SK-N-SH treated with all-trans-retinoic acid at 6 μM for 48 hours (cell line): ENCODE measurements at regions not wholly inside any gene's neighbourhood (a gene's known extent, or its start where the extent isn't known, plus 50 kb on each side); places are given as distances from the start of the nearest gene placed in this dataset.

ENCODE experiments used
- ATAC-seq: fragments of 200-7000 bp; cut with Tn5 transposase; 3 replicates; pipeline ENCODE4 v1.9.1; 2020; ENCODE audit warnings: mild to moderate bottlenecking, moderate library complexity
- ARNTL ChIP-seq: fragments of 450-650 bp; formaldehyde crosslinking; IDR thresholded peaks from 2 replicates; pipeline ENCODE4 v1.5.0; 2020; ENCODE audit warnings: low read depth, mild to moderate bottlenecking, moderate library complexity, borderline replicate concordance
- CSDC2 ChIP-seq: fragments of 250-450 bp; sonication (Bioruptor Pico); IDR thresholded peaks from 2 replicates; pipeline ENCODE4 v1.5.0; 2020; ENCODE audit warnings: mild to moderate bottlenecking, moderate library complexity
- ESRRG ChIP-seq: fragments of 250-450 bp; sonication (Bioruptor Pico); IDR thresholded peaks from 2 replicates; pipeline ENCODE4 v1.6.1; 2021; ENCODE audit warnings: mild to moderate bottlenecking
- GLIS3 ChIP-seq: fragments of 250-450 bp; sonication (Bioruptor Pico); IDR thresholded peaks from 2 replicates; pipeline ENCODE4 v1.5.0; 2020; ENCODE audit warnings: mild to moderate bottlenecking, moderate library complexity
- ISL1 ChIP-seq: fragments of 250-450 bp; sonication (Bioruptor Pico); IDR thresholded peaks from 2 replicates; pipeline ENCODE4 v2.1.2; 2022; ENCODE audit warnings: mild to moderate bottlenecking, moderate library complexity
- OSR1 ChIP-seq: fragments of 250-450 bp; sonication (Bioruptor Pico); IDR thresholded peaks from 2 replicates; pipeline ENCODE4 v1.8.0; 2022; ENCODE audit warnings: moderate library complexity, mild to moderate bottlenecking, inconsistent platforms
- PPARA ChIP-seq: fragments of 250-450 bp; sonication (Bioruptor Pico); IDR thresholded peaks from 2 replicates; pipeline ENCODE4 v1.5.0; 2020; ENCODE audit warnings: mild to moderate bottlenecking, borderline replicate concordance
- RARB ChIP-seq: fragments of 250-450 bp; sonication (Bioruptor Pico); IDR thresholded peaks from 2 replicates; pipeline ENCODE4 v1.8.0; 2021; ENCODE audit warnings: mild to moderate bottlenecking, moderate library complexity
- TOX ChIP-seq: fragments of 250-450 bp; sonication (Bioruptor Pico); IDR thresholded peaks from 2 replicates; pipeline ENCODE4 v1.8.0; 2021; ENCODE audit warnings: mild to moderate bottlenecking, moderate library complexity, borderline replicate concordance
- ZFP3 ChIP-seq: fragments of 250-450 bp; sonication (Bioruptor Pico); IDR thresholded peaks from 2 replicates; pipeline ENCODE4 v1.5.0; 2020; ENCODE audit warnings: mild to moderate bottlenecking, moderate library complexity
- ZFP30 ChIP-seq: fragments of 450-650 bp; formaldehyde crosslinking; IDR thresholded peaks from 2 replicates; pipeline ENCODE4 v1.5.0; 2022; ENCODE audit warnings: mild to moderate bottlenecking, moderate library complexity
- TF ChIP-seq, protein P1 (sequence below): fragments of 250-450 bp; sonication (Bioruptor Pico); IDR thresholded peaks from 2 replicates; pipeline ENCODE4 v1.8.0; 2020; ENCODE audit warnings: mild to moderate bottlenecking, moderate library complexity, borderline replicate concordance
- TF ChIP-seq, protein P2 (sequence below): fragments of 250-450 bp; sonication (Bioruptor Pico); IDR thresholded peaks from 2 replicates; pipeline ENCODE4 v1.8.0; 2021; ENCODE audit warnings: low read depth, mild to moderate bottlenecking, moderate library complexity, borderline replicate concordance
- TF ChIP-seq, protein P3 (sequence below): fragments of 250-450 bp; sonication (Bioruptor Pico); IDR thresholded peaks from 2 replicates; pipeline ENCODE4 v1.5.1; 2021; ENCODE audit warnings: mild to moderate bottlenecking, moderate library complexity
- TF ChIP-seq, protein P4 (sequence below): fragments of 250-450 bp; sonication (Bioruptor Pico); IDR thresholded peaks from 2 replicates; pipeline ENCODE4 v1.5.1; 2020; ENCODE audit warnings: low read depth, mild to moderate bottlenecking, moderate library complexity
- TF ChIP-seq, protein P5 (sequence below): fragments of 250-450 bp; sonication (Bioruptor Pico); IDR thresholded peaks from 2 replicates; pipeline ENCODE4 v1.5.0; 2020; ENCODE audit warnings: mild to moderate bottlenecking, moderate library complexity

DNA sequence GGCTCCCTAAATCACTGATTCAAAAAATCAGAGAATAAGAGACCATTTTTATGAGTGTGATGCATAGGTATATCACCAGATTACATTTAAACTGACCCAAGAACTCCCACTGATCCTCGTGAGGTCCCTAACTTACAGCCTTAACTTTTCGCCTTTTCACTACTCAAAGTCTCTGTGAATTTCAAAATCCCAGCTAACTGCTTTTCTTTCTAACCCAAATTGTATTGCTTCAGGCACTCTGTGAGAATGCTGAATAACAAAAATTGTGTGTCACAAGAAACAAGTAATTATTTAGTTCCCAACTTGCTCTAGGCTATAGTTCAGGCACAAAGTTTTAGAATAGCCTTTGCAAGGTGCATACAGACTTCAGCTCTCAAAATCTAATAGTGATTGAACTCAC, 368.6 kb downstream of the CHSY3 start:
- no peak for TF ChIP-seq ZFP30 (CRISPR knock-in tag)
- TF ChIP-seq, protein P1, sequence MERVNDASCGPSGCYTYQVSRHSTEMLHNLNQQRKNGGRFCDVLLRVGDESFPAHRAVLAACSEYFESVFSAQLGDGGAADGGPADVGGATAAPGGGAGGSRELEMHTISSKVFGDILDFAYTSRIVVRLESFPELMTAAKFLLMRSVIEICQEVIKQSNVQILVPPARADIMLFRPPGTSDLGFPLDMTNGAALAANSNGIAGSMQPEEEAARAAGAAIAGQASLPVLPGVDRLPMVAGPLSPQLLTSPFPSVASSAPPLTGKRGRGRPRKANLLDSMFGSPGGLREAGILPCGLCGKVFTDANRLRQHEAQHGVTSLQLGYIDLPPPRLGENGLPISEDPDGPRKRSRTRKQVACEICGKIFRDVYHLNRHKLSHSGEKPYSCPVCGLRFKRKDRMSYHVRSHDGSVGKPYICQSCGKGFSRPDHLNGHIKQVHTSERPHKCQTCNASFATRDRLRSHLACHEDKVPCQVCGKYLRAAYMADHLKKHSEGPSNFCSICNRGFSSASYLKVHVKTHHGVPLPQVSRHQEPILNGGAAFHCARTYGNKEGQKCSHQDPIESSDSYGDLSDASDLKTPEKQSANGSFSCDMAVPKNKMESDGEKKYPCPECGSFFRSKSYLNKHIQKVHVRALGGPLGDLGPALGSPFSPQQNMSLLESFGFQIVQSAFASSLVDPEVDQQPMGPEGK: no peak
- no peak for TF ChIP-seq ZFP3 (CRISPR knock-in tag)
- no peak for TF ChIP-seq TOX (CRISPR knock-in tag)
- TF ChIP-seq RARB (CRISPR knock-in tag): no peak
- TF ChIP-seq ARNTL (CRISPR knock-in tag): no peak
- no peak for TF ChIP-seq GLIS3 (CRISPR knock-in tag)
- no peak for TF ChIP-seq ISL1 (CRISPR knock-in tag)
- TF ChIP-seq, protein P2, sequence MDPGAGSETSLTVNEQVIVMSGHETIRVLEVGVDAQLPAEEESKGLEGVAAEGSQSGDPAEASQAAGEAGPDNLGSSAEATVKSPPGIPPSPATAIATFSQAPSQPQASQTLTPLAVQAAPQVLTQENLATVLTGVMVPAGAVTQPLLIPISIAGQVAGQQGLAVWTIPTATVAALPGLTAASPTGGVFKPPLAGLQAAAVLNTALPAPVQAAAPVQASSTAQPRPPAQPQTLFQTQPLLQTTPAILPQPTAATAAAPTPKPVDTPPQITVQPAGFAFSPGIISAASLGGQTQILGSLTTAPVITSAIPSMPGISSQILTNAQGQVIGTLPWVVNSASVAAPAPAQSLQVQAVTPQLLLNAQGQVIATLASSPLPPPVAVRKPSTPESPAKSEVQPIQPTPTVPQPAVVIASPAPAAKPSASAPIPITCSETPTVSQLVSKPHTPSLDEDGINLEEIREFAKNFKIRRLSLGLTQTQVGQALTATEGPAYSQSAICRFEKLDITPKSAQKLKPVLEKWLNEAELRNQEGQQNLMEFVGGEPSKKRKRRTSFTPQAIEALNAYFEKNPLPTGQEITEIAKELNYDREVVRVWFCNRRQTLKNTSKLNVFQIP (CRISPR knock-in tag): no peak
- no peak for TF ChIP-seq OSR1 (CRISPR knock-in tag)
- ATAC-seq: no peak

DNA sequence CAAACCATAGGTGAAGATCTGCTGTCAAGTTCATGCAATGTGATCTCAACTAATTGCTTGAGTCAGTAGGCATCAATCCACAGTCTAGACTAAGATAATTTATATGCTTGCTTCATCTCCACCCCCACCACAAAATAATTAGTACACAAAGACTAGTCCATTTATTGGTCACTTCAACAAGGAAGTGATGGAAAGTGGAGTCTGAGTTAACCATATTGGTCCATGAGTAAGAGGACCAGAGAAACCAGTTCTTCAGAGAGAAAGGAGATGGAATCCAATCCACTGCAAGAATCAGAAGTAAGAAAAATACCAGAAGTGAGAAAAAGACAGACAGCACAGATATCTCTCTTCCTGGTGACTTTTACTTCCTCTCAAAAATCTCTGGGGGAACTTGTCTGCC, 366.5 kb downstream of the CHSY3 start:
- TF ChIP-seq RARB (CRISPR knock-in tag): no peak
- TF ChIP-seq, protein P2 (CRISPR knock-in tag): no peak
- TF ChIP-seq ZFP30 (CRISPR knock-in tag): no peak
- no peak for TF ChIP-seq CSDC2 (CRISPR knock-in tag)
- TF ChIP-seq OSR1 (CRISPR knock-in tag): no peak
- no peak for TF ChIP-seq PPARA (CRISPR knock-in tag)
- no peak for TF ChIP-seq GLIS3 (CRISPR knock-in tag)
- TF ChIP-seq, protein P3, sequence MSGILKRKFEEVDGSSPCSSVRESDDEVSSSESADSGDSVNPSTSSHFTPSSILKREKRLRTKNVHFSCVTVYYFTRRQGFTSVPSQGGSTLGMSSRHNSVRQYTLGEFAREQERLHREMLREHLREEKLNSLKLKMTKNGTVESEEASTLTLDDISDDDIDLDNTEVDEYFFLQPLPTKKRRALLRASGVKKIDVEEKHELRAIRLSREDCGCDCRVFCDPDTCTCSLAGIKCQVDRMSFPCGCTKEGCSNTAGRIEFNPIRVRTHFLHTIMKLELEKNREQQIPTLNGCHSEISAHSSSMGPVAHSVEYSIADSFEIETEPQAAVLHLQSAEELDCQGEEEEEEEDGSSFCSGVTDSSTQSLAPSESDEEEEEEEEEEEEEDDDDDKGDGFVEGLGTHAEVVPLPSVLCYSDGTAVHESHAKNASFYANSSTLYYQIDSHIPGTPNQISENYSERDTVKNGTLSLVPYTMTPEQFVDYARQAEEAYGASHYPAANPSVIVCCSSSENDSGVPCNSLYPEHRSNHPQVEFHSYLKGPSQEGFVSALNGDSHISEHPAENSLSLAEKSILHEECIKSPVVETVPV (CRISPR knock-in tag): no peak
- TF ChIP-seq, protein P1: no peak
- TF ChIP-seq, protein P4, sequence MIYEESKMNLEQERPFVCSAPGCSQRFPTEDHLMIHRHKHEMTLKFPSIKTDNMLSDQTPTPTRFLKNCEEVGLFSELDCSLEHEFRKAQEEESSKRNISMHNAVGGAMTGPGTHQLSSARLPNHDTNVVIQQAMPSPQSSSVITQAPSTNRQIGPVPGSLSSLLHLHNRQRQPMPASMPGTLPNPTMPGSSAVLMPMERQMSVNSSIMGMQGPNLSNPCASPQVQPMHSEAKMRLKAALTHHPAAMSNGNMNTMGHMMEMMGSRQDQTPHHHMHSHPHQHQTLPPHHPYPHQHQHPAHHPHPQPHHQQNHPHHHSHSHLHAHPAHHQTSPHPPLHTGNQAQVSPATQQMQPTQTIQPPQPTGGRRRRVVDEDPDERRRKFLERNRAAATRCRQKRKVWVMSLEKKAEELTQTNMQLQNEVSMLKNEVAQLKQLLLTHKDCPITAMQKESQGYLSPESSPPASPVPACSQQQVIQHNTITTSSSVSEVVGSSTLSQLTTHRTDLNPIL (CRISPR knock-in tag): no peak
- no peak for TF ChIP-seq ARNTL (CRISPR knock-in tag)
- TF ChIP-seq, protein P5, sequence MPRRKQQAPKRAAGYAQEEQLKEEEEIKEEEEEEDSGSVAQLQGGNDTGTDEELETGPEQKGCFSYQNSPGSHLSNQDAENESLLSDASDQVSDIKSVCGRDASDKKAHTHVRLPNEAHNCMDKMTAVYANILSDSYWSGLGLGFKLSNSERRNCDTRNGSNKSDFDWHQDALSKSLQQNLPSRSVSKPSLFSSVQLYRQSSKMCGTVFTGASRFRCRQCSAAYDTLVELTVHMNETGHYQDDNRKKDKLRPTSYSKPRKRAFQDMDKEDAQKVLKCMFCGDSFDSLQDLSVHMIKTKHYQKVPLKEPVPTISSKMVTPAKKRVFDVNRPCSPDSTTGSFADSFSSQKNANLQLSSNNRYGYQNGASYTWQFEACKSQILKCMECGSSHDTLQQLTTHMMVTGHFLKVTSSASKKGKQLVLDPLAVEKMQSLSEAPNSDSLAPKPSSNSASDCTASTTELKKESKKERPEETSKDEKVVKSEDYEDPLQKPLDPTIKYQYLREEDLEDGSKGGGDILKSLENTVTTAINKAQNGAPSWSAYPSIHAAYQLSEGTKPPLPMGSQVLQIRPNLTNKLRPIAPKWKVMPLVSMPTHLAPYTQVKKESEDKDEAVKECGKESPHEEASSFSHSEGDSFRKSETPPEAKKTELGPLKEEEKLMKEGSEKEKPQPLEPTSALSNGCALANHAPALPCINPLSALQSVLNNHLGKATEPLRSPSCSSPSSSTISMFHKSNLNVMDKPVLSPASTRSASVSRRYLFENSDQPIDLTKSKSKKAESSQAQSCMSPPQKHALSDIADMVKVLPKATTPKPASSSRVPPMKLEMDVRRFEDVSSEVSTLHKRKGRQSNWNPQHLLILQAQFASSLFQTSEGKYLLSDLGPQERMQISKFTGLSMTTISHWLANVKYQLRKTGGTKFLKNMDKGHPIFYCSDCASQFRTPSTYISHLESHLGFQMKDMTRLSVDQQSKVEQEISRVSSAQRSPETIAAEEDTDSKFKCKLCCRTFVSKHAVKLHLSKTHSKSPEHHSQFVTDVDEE (CRISPR knock-in tag): no peak
- TF ChIP-seq ISL1 (CRISPR knock-in tag): no peak
- no peak for TF ChIP-seq ESRRG (CRISPR knock-in tag)
- no peak for ATAC-seq
